Liver (tissue), 8 donors: ENCODE measurements at regions not wholly inside any gene's neighbourhood (a gene's known extent, or its start where the extent isn't known, plus 50 kb on each side); places are given as distances from the start of the nearest gene placed in this dataset.

ENCODE experiments used
- DNase-seq: peaks from one replicate; pipeline ENCODE4 v3.0.0-alpha.2; 2017; ENCODE audit warnings: low spot score
- H3K27ac ChIP-seq, 2 donors: one replicate each; pipeline ENCODE4 v1.7.0; 2013; ENCODE audit warnings: inconsistent platforms in 2 of 2, low read length in 2 of 2, control low read depth in 1 of 2, low read depth in 1 of 2, mild to moderate bottlenecking in 1 of 2
- H3K27me3 ChIP-seq, 4 donors: one replicate each; pipeline versions ENCODE4 v1.6.1 to v1.7.0; 2013; ENCODE audit warnings: low read length in 3 of 4, inconsistent platforms in 1 of 4, mild to moderate bottlenecking in 1 of 4, moderate library complexity in 1 of 4; ENCODE audit not compliant: control insufficient read depth in 4 of 4, insufficient read depth in 4 of 4
- H3K36me3 ChIP-seq, 4 donors: one replicate each; pipeline versions ENCODE4 v1.6.1 to v1.7.0; 2013; ENCODE audit warnings: low read length in 3 of 4, mild to moderate bottlenecking in 3 of 4, low read depth in 1 of 4, moderate library complexity in 1 of 4; ENCODE audit not compliant: control insufficient read depth in 4 of 4, insufficient read depth in 3 of 4
- H3K4me1 ChIP-seq, 4 donors: one replicate each; pipeline versions ENCODE4 v1.6.1 to v1.7.0; 2013; ENCODE audit warnings: low read length in 3 of 4, mild to moderate bottlenecking in 3 of 4, moderate library complexity in 1 of 4; ENCODE audit not compliant: control insufficient read depth in 4 of 4, insufficient read depth in 4 of 4
- H3K4me3 ChIP-seq, 3 donors: one replicate each; pipeline versions ENCODE4 v1.6.1 to v1.7.0; 2013; ENCODE audit warnings: low read length in 3 of 3, control low read depth in 1 of 3, low read depth in 1 of 3, mild to moderate bottlenecking in 1 of 3
- H3K9ac ChIP-seq, 2 donors: one replicate each; pipeline ENCODE4 v1.7.0; 2013; ENCODE audit warnings: low read length in 2 of 2, mild to moderate bottlenecking in 2 of 2, moderate library complexity in 2 of 2, control low read depth in 1 of 2, low read depth in 1 of 2
- H3K9me3 ChIP-seq, 4 donors: one replicate each; pipeline versions ENCODE4 v1.6.1 to v1.7.0; 2013; ENCODE audit warnings: low read length in 3 of 4; ENCODE audit not compliant: control insufficient read depth in 4 of 4
- EGR1 ChIP-seq, 2 donors: IDR thresholded peaks; 2 replicates each; pipeline ENCODE4 v1.6.1; 2016 to 2018; ENCODE audit warnings: antibody characterized with exemption in 2 of 2, low read depth in 2 of 2
- FOXA1 ChIP-seq: IDR thresholded peaks from 2 replicates; pipeline ENCODE4 v1.6.1; 2016; ENCODE audit warnings: antibody characterized with exemption
- FOXA2 ChIP-seq: IDR thresholded peaks from 2 replicates; pipeline ENCODE4 v1.6.1; 2016; ENCODE audit warnings: antibody characterized with exemption
- GABPA ChIP-seq, 2 donors: IDR thresholded peaks in 1 of 2; conservative IDR thresholded peaks in 1 of 2; 2 replicates each; pipeline ENCODE4 v1.6.1; 2016; ENCODE audit warnings: antibody characterized with exemption in 2 of 2, mild to moderate bottlenecking in 1 of 2, moderate library complexity in 1 of 2
- HNF4A ChIP-seq, 2 donors: conservative IDR thresholded peaks; 2 replicates each; pipeline ENCODE4 v1.6.1; 2016; ENCODE audit warnings: antibody characterized with exemption in 2 of 2, mild to moderate bottlenecking in 2 of 2
- HNF4G ChIP-seq: IDR thresholded peaks from 2 replicates; pipeline ENCODE4 v1.6.1; 2016; ENCODE audit warnings: antibody characterized with exemption
- JUND ChIP-seq, 2 donors: IDR thresholded peaks; 2 replicates each; pipeline ENCODE4 v1.6.1; 2016; ENCODE audit warnings: antibody characterized with exemption in 2 of 2
- NR2F2 ChIP-seq: IDR thresholded peaks from 2 replicates; pipeline ENCODE4 v1.6.1; 2016; ENCODE audit warnings: antibody characterized with exemption
- RAD21 ChIP-seq, 2 donors: IDR thresholded peaks; 2 replicates each; pipeline ENCODE4 v1.6.1; 2016; ENCODE audit warnings: antibody characterized with exemption in 2 of 2, mild to moderate bottlenecking in 2 of 2
- RXRA ChIP-seq, 2 donors: IDR thresholded peaks; 2 replicates each; pipeline ENCODE4 v1.6.1; 2017 to 2018; ENCODE audit warnings: antibody characterized with exemption in 2 of 2, mild to moderate bottlenecking in 1 of 2
- SP1 ChIP-seq: IDR thresholded peaks from 2 replicates; pipeline ENCODE4 v1.6.1; 2018; ENCODE audit warnings: antibody characterized with exemption, mild to moderate bottlenecking
- TAF1 ChIP-seq: conservative IDR thresholded peaks from 2 replicates; pipeline ENCODE4 v1.6.1; 2016; ENCODE audit warnings: antibody characterized with exemption, mild to moderate bottlenecking
- YY1 ChIP-seq: IDR thresholded peaks from 2 replicates; pipeline ENCODE4 v1.6.1; 2016; ENCODE audit warnings: antibody characterized with exemption, mild to moderate bottlenecking
- WGBS: extraction: QIAGEN DNeasy Blood & Tissue Kit; methylation state at CpG from one replicate; pipeline ENCODE4 v1.1.7; 2013; 5-methylcytosine and 5-hydroxymethylcytosine counted together
- TF ChIP-seq, protein P1 (sequence below): IDR thresholded peaks from 2 replicates; pipeline ENCODE4 v1.6.1; 2016; ENCODE audit warnings: antibody characterized with exemption
- TF ChIP-seq, protein P2 (sequence below): IDR thresholded peaks from 2 replicates; pipeline ENCODE4 v1.6.1; 2016; ENCODE audit warnings: antibody characterized with exemption, mild to moderate bottlenecking
- TF ChIP-seq, protein P3 (sequence below): IDR thresholded peaks from 2 replicates; pipeline ENCODE4 v1.6.1; 2016; ENCODE audit warnings: antibody characterized with exemption
- TF ChIP-seq, protein P4 (sequence below): IDR thresholded peaks from 2 replicates; pipeline ENCODE4 v1.6.1; 2016; ENCODE audit warnings: antibody characterized with exemption
- TF ChIP-seq, protein P5 (sequence below): fragments of 150-350 bp; IDR thresholded peaks from 2 replicates; pipeline ENCODE4 v1.5.1; 2017; ENCODE audit warnings: improper control_type of control experiment, low read depth, low read length; ENCODE audit not compliant: missing input control
- donor health status: healthy.
- donor health status: healthy.
- donor health status: healthy.
- donor health status: healthy.
- donor health status: healthy.

DNA sequence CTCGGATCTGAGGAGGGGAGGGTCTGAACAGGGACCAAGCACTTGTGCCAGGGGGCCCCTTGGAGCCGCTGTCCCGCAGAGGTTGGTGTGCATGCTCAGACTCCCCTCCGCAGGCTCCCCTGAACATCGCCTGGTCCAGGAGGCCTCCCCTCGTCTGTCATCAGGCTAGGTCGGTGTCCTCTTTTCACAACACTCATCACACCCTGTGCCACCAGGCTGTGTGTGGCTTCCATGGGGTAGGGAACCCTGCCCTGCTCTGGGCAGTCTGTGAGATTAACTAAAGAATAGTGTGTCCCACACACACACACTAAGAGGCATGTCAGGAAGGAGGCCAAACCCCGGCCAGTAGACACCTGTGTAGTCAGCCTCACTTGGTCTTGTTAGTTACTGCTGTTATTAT, 119.3 kb downstream of the C5orf15 start:
- 81% methylated on average over 8 of the region's 8 CpGs for WGBS
- DNase-seq: no peak

DNA sequence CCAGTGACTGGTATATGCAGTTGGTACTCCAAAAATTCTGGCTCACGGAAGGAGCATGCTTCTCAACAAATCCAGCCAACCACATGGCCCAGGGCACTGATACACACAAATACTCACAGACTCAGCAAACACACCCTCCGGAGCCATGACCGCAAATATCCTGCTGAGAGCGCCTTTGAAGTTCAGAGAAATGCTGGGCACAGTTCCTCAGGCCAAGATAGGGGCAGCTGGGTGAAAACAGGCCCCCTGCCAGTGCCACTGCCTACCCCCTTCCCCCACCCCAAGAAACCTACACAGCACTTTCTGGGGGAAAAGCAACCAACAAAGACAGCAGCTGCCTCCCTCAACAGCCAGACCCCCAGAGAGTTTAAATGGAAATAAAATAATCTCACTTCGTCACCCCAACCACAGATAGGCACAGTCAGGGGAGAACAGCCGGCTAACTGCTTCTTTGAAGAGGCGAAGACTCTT, 120.0 kb downstream of the C5orf15 start:
- Histone ChIP-seq H3K9me3 (no peaks in the 10 kb centered on the region), H3K4me1 (no peaks in the 10 kb centered on the region), H3K4me3 (no peak overlapping the region), H3K36me3 (no peaks in the 10 kb centered on the region), H3K27ac (no peak overlapping the region), H3K9ac (no peak overlapping the region), H3K27me3 (no peaks in the 10 kb centered on the region)
- DNase-seq: no peak
- TF ChIP-seq, protein P1, sequence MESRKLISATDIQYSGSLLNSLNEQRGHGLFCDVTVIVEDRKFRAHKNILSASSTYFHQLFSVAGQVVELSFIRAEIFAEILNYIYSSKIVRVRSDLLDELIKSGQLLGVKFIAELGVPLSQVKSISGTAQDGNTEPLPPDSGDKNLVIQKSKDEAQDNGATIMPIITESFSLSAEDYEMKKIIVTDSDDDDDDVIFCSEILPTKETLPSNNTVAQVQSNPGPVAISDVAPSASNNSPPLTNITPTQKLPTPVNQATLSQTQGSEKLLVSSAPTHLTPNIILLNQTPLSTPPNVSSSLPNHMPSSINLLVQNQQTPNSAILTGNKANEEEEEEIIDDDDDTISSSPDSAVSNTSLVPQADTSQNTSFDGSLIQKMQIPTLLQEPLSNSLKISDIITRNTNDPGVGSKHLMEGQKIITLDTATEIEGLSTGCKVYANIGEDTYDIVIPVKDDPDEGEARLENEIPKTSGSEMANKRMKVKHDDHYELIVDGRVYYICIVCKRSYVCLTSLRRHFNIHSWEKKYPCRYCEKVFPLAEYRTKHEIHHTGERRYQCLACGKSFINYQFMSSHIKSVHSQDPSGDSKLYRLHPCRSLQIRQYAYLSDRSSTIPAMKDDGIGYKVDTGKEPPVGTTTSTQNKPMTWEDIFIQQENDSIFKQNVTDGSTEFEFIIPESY: no peak
- TF ChIP-seq TAF1 (no peak), YY1 (no peak), HNF4A (conservative IDR thresholded peaks at IDR 0.05) (no peak), JUND (IDR thresholded peaks at IDR 0.05) (no peak), FOXA2 (no peak), HNF4G (no peak), SP1 (no peak), RXRA (IDR thresholded peaks at IDR 0.05) (no peak), FOXA1 (no peak), NR2F2 (no peak), EGR1 (IDR thresholded peaks at IDR 0.05; ENCODE audit: low read depth in 2 of 2) (no peak), GABPA (IDR thresholded peaks at IDR 0.05 in 1 of 2, conservative IDR thresholded peaks at IDR 0.05 in 1 of 2) (no peak), RAD21 (IDR thresholded peaks at IDR 0.05) (no peak)
- TF ChIP-seq, protein P2, sequence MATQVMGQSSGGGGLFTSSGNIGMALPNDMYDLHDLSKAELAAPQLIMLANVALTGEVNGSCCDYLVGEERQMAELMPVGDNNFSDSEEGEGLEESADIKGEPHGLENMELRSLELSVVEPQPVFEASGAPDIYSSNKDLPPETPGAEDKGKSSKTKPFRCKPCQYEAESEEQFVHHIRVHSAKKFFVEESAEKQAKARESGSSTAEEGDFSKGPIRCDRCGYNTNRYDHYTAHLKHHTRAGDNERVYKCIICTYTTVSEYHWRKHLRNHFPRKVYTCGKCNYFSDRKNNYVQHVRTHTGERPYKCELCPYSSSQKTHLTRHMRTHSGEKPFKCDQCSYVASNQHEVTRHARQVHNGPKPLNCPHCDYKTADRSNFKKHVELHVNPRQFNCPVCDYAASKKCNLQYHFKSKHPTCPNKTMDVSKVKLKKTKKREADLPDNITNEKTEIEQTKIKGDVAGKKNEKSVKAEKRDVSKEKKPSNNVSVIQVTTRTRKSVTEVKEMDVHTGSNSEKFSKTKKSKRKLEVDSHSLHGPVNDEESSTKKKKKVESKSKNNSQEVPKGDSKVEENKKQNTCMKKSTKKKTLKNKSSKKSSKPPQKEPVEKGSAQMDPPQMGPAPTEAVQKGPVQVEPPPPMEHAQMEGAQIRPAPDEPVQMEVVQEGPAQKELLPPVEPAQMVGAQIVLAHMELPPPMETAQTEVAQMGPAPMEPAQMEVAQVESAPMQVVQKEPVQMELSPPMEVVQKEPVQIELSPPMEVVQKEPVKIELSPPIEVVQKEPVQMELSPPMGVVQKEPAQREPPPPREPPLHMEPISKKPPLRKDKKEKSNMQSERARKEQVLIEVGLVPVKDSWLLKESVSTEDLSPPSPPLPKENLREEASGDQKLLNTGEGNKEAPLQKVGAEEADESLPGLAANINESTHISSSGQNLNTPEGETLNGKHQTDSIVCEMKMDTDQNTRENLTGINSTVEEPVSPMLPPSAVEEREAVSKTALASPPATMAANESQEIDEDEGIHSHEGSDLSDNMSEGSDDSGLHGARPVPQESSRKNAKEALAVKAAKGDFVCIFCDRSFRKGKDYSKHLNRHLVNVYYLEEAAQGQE: no peak
- TF ChIP-seq, protein P3, sequence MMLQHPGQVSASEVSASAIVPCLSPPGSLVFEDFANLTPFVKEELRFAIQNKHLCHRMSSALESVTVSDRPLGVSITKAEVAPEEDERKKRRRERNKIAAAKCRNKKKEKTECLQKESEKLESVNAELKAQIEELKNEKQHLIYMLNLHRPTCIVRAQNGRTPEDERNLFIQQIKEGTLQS: no peak
- TF ChIP-seq, protein P4, sequence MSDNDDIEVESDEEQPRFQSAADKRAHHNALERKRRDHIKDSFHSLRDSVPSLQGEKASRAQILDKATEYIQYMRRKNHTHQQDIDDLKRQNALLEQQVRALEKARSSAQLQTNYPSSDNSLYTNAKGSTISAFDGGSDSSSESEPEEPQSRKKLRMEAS: no peak
- TF ChIP-seq, protein P5, sequence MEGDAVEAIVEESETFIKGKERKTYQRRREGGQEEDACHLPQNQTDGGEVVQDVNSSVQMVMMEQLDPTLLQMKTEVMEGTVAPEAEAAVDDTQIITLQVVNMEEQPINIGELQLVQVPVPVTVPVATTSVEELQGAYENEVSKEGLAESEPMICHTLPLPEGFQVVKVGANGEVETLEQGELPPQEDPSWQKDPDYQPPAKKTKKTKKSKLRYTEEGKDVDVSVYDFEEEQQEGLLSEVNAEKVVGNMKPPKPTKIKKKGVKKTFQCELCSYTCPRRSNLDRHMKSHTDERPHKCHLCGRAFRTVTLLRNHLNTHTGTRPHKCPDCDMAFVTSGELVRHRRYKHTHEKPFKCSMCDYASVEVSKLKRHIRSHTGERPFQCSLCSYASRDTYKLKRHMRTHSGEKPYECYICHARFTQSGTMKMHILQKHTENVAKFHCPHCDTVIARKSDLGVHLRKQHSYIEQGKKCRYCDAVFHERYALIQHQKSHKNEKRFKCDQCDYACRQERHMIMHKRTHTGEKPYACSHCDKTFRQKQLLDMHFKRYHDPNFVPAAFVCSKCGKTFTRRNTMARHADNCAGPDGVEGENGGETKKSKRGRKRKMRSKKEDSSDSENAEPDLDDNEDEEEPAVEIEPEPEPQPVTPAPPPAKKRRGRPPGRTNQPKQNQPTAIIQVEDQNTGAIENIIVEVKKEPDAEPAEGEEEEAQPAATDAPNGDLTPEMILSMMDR: no peak
- WGBS: 79% methylated on average over 7 of the region's 7 CpGs

More for the DNA sequence above, 119.3 kb downstream of the C5orf15 start:
- TF ChIP-seq RAD21 (IDR thresholded peaks at IDR 0.05) (no peak), FOXA1 (no peak), YY1 (no peak), NR2F2 (no peak), HNF4A (conservative IDR thresholded peaks at IDR 0.05) (no peak), SP1 (no peak), GABPA (IDR thresholded peaks at IDR 0.05 in 1 of 2, conservative IDR thresholded peaks at IDR 0.05 in 1 of 2) (no peak), FOXA2 (no peak), TAF1 (no peak), EGR1 (IDR thresholded peaks at IDR 0.05; ENCODE audit: low read depth in 2 of 2) (no peak), HNF4G (no peak)
- TF ChIP-seq, protein P4: no peak
- TF ChIP-seq, protein P1: no peak
- Histone ChIP-seq H3K27ac (no peak overlapping the region), H3K27me3 (no peaks in the 10 kb centered on the region), H3K9ac (no peak overlapping the region), H3K4me3 (no peak overlapping the region), H3K36me3 (no peaks in the 10 kb centered on the region), H3K9me3 (no peaks in the 10 kb centered on the region), H3K4me1 (no peaks in the 10 kb centered on the region)
